ENCODE measurements at regions not wholly inside any gene's neighbourhood (a gene's known extent, or its start where the extent isn't known, plus 50 kb on each side); places are given as distances from the start of the nearest gene placed in this dataset.

GRCh38 chr2:9074930-9075329, 71.4 kb upstream of the MBOAT2 start:
- H3K27ac ChIP-seq (ENCODE audit: low read length): no peak overlapping the region
- H3K36me3 Mint-ChIP-seq: no peaks in the 10 kb centered on the region
- H3K27ac Mint-ChIP-seq: no peak overlapping the region
- H3K4me1 Mint-ChIP-seq: no peaks in the 10 kb centered on the region
- no peak overlapping the region for H3K4me3 Mint-ChIP-seq
- ChIA-PET POLR2A (no interaction called here), CTCF (no interaction called here)
- H3K4me1 ChIP-seq (ENCODE audit: control insufficient read depth in 1 of 2, extremely low read depth in 1 of 2, insufficient read depth in 2 of 2, low read length in 2 of 2): no peaks in the 10 kb centered on the region
- peaks cover 0 to 7% of the 10 kb centered on the region in 2 experiments for H3K27me3 ChIP-seq (replicated peaks in 1 of 2; ENCODE audit: control insufficient read depth in 2 of 2, extremely low read depth in 1 of 2, insufficient read depth in 2 of 2, low read length in 1 of 2)
- no peak overlapping the region for H3K4me3 ChIP-seq (ENCODE audit: control insufficient read depth in 1 of 2, extremely low read depth in 1 of 2, low read length in 1 of 2)
- H3K9me3 Mint-ChIP-seq: no peaks in the 10 kb centered on the region
- H3K9me3 ChIP-seq: no peaks in the 10 kb centered on the region
- peaks cover 12 to 16% of the 10 kb centered on the region in 2 donors for H3K27me3 Mint-ChIP-seq
- 52% methylated on average over 4 of the region's 6 CpGs for WGBS (ENCODE audit: insufficient coverage)
- DNase-seq (no peak), ATAC-seq (replicated peaks in 1 of 4) (no peak)
- H3K36me3 ChIP-seq (ENCODE audit: control insufficient read depth in 2 of 2, extremely low read depth in 1 of 2, insufficient read depth in 1 of 2, low read length in 1 of 2): no peaks in the 10 kb centered on the region

- POLR2A ChIA-PET: no interaction called here
- no peaks in the 10 kb centered on the region for H3K4me1 Mint-ChIP-seq
- H3K9me3 Mint-ChIP-seq: peaks cover 8 to 14% (median 10%) of the 10 kb centered on the region in 3 donors
- no peaks in the 10 kb centered on the region for H3K36me3 Mint-ChIP-seq
- H3K27me3 ChIP-seq (replicated peaks in 1 of 2; ENCODE audit: control insufficient read depth in 2 of 2, extremely low read depth in 1 of 2, insufficient read depth in 2 of 2, low read length in 1 of 2): peaks cover 0 to 7% of the 10 kb centered on the region in 2 experiments
- no peaks in the 10 kb centered on the region for H3K36me3 ChIP-seq (ENCODE audit: control insufficient read depth in 2 of 2, extremely low read depth in 1 of 2, insufficient read depth in 1 of 2, low read length in 1 of 2)
- no peaks in the 10 kb centered on the region for H3K9me3 ChIP-seq
- H3K27ac ChIP-seq (ENCODE audit: low read length): no peak overlapping the region
- CTCF ChIA-PET: no interaction called here
- no peak overlapping the region for H3K27ac Mint-ChIP-seq
- H3K4me1 ChIP-seq (ENCODE audit: control insufficient read depth in 1 of 2, extremely low read depth in 1 of 2, insufficient read depth in 2 of 2, low read length in 2 of 2): no peaks in the 10 kb centered on the region
- no peak for ATAC-seq (replicated peaks in 1 of 4)
- H3K27me3 Mint-ChIP-seq: peaks cover 22 to 24% of the 10 kb centered on the region in 2 donors
- H3K4me3 Mint-ChIP-seq: no peak overlapping the region
- no peak overlapping the region for H3K4me3 ChIP-seq (ENCODE audit: control insufficient read depth in 1 of 2, extremely low read depth in 1 of 2, low read length in 1 of 2)
- WGBS (ENCODE audit: insufficient coverage): 100% methylated on average over 1 of the region's 6 CpGs
- no peak for DNase-seq
Measured at GRCh38 chr2:9071584-9072124, 68.2 kb upstream of the MBOAT2 start.

- Histone ChIP-seq H3K4me3 (ENCODE audit: control insufficient read depth in 1 of 2, extremely low read depth in 1 of 2, low read length in 1 of 2) (no peak overlapping the region), H3K4me1 (ENCODE audit: control insufficient read depth in 1 of 2, extremely low read depth in 1 of 2, insufficient read depth in 2 of 2, low read length in 2 of 2) (no peaks in the 10 kb centered on the region), H3K36me3 (ENCODE audit: control insufficient read depth in 2 of 2, extremely low read depth in 1 of 2, insufficient read depth in 1 of 2, low read length in 1 of 2) (no peaks in the 10 kb centered on the region), H3K27me3 (replicated peaks in 1 of 2; ENCODE audit: control insufficient read depth in 2 of 2, extremely low read depth in 1 of 2, insufficient read depth in 2 of 2, low read length in 1 of 2) (peaks cover 0 to 9% of the 10 kb centered on the region in 2 experiments), H3K9me3 (no peaks in the 10 kb centered on the region), H3K27ac (ENCODE audit: low read length) (no peak overlapping the region)
- CTCF ChIA-PET: no interaction called here
- DNase-seq (no peak), ATAC-seq (replicated peaks in 1 of 4) (no peak)
- 20% methylated on average over 1 of the region's 5 CpGs for WGBS (ENCODE audit: insufficient coverage)
- Mint-ChIP-seq H3K27me3 (peaks cover 22 to 24% of the 10 kb centered on the region in 2 donors), H3K4me1 (no peaks in the 10 kb centered on the region), H3K4me3 (no peak overlapping the region), H3K36me3 (no peaks in the 10 kb centered on the region), H3K27ac (no peak overlapping the region), H3K9me3 (peaks cover 13 to 20% (median 16%) of the 10 kb centered on the region in 3 donors)
- POLR2A ChIA-PET: no interaction called here
Measured at GRCh38 chr2:9071032-9071431, 67.5 kb upstream of the MBOAT2 start.

DNA sequence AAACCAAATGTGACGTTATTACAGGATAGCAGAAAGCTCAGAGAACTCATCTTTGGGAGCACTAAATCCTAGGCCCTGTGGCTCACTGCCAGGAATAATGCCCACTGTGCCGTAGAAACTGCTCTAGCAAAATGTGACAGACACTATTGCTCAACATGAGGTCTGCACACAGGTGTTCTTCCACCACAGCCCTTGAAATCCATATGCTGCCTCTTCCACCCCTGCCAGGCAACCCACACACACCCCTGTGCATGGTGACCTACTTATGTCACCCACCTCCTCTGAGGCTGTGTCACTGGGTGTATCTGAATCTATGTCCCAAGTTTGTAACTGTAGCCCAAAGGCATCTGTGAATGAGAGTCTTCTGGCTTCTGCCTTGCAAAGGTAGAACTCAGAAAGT, 66.1 kb upstream of the MBOAT2 start:
- Mint-ChIP-seq H3K9me3 (peaks cover 16 to 33% (median 27%) of the 10 kb centered on the region in 3 donors), H3K4me1 (no peaks in the 10 kb centered on the region), H3K27me3 (peaks cover 25 to 26% of the 10 kb centered on the region in 2 donors), H3K27ac (no peak overlapping the region), H3K36me3 (no peaks in the 10 kb centered on the region), H3K4me3 (no peak overlapping the region)
- ChIA-PET CTCF (no interaction called here), POLR2A (no interaction called here)
- ATAC-seq (replicated peaks in 1 of 4) (no peak), DNase-seq (no peak)
- Histone ChIP-seq H3K27me3 (replicated peaks in 1 of 2; ENCODE audit: control insufficient read depth in 2 of 2, extremely low read depth in 1 of 2, insufficient read depth in 2 of 2, low read length in 1 of 2) (peaks cover 0 to 10% of the 10 kb centered on the region in 2 experiments), H3K4me3 (ENCODE audit: control insufficient read depth in 1 of 2, extremely low read depth in 1 of 2, low read length in 1 of 2) (no peak overlapping the region), H3K36me3 (ENCODE audit: control insufficient read depth in 2 of 2, extremely low read depth in 1 of 2, insufficient read depth in 1 of 2, low read length in 1 of 2) (no peaks in the 10 kb centered on the region), H3K4me1 (ENCODE audit: control insufficient read depth in 1 of 2, extremely low read depth in 1 of 2, insufficient read depth in 2 of 2, low read length in 2 of 2) (no peaks in the 10 kb centered on the region), H3K9me3 (no peaks in the 10 kb centered on the region), H3K27ac (ENCODE audit: low read length) (no peak overlapping the region)
- WGBS (ENCODE audit: insufficient coverage): 80% methylated on average over 2 of the region's 2 CpGs

DNA sequence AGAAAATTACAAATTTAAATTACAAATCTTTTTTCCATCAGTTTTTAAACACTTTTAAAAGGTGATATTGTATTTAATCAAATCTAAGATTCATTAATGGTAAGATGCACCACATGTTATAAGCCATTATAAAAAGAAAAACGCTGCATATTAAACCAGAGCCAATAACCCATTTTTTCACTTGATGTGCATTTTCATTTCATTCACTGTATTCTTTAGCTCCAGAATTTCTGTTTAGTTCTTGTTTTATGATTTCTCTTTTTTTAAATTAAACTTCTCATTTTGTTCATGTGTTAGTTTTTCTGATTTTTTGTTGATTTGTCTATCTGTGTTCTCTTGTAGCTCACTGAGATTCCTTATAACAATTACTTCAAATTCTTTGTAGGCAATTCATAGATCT, 62.4 kb upstream of the MBOAT2 start:
- Histone ChIP-seq H3K36me3 (ENCODE audit: control insufficient read depth in 2 of 2, extremely low read depth in 1 of 2, insufficient read depth in 1 of 2, low read length in 1 of 2) (no peaks in the 10 kb centered on the region), H3K27me3 (replicated peaks in 1 of 2; ENCODE audit: control insufficient read depth in 2 of 2, extremely low read depth in 1 of 2, insufficient read depth in 2 of 2, low read length in 1 of 2) (peaks cover 0 to 12% of the 10 kb centered on the region in 2 experiments), H3K27ac (ENCODE audit: low read length) (no peak overlapping the region), H3K9me3 (no peaks in the 10 kb centered on the region), H3K4me1 (ENCODE audit: control insufficient read depth in 1 of 2, extremely low read depth in 1 of 2, insufficient read depth in 2 of 2, low read length in 2 of 2) (no peaks in the 10 kb centered on the region), H3K4me3 (ENCODE audit: control insufficient read depth in 1 of 2, extremely low read depth in 1 of 2, low read length in 1 of 2) (no peak overlapping the region)
- CTCF ChIA-PET: no interaction called here
- Mint-ChIP-seq H3K9me3 (peaks cover 18 to 41% (median 30%) of the 10 kb centered on the region in 3 donors), H3K4me3 (no peak overlapping the region), H3K27me3 (peaks cover 20 to 24% of the 10 kb centered on the region in 2 donors), H3K36me3 (no peaks in the 10 kb centered on the region), H3K27ac (no peak overlapping the region), H3K4me1 (no peaks in the 10 kb centered on the region)
- no peak for ATAC-seq (replicated peaks in 1 of 4)
- no CpG with 5 or more reads among the region's 1 CpG for WGBS (ENCODE audit: insufficient coverage)
- DNase-seq: no peak
- POLR2A ChIA-PET: no interaction called here

DNA sequence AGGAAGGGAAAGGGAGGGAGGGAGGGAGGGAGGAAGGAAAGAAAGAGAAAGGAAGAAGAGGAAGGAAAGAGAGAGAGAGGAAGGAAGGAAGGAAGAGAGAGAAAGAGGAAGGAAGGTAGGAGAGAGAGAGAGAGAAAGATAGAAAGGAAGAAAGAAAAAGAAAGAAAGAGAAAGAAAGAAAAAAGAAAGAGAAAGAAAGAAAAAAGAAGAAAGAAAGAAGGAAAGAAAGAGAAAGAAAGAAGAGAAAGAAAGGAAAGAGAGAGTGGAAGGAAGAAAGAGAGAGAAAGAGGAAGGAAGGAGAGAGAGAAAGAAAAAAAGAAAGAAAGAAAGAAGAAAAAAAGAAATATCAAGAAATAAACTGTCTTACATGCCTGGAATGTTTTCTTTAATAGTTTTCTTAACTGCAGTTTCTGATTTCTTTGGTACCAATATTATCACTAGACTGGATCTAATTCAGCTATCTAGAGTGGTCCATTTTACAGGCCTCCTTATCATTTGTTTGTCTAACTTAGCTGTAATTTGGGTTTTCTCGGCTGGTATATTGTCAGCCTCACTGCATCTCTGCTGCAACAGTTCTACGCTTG, 59.6 kb upstream of the MBOAT2 start:
- Mint-ChIP-seq H3K27ac (no peak overlapping the region), H3K4me1 (no peaks in the 10 kb centered on the region), H3K9me3 (peaks cover 10 to 31% (median 23%) of the 10 kb centered on the region in 3 donors), H3K27me3 (peaks cover 23 to 25% of the 10 kb centered on the region in 2 donors), H3K4me3 (no peak overlapping the region), H3K36me3 (no peaks in the 10 kb centered on the region)
- H3K36me3 ChIP-seq (ENCODE audit: control insufficient read depth in 2 of 2, extremely low read depth in 1 of 2, insufficient read depth in 1 of 2, low read length in 1 of 2): no peaks in the 10 kb centered on the region
- H3K27ac ChIP-seq (ENCODE audit: low read length): no peak overlapping the region
- CTCF ChIA-PET: no interaction called here
- ATAC-seq (replicated peaks in 1 of 4): no peak
- peaks cover 0 to 15% of the 10 kb centered on the region in 2 experiments for H3K27me3 ChIP-seq (replicated peaks in 1 of 2; ENCODE audit: control insufficient read depth in 2 of 2, extremely low read depth in 1 of 2, insufficient read depth in 2 of 2, low read length in 1 of 2)
- no peaks in the 10 kb centered on the region for H3K4me1 ChIP-seq (ENCODE audit: control insufficient read depth in 1 of 2, extremely low read depth in 1 of 2, insufficient read depth in 2 of 2, low read length in 2 of 2)
- POLR2A ChIA-PET: no interaction called here
- H3K9me3 ChIP-seq: no peaks in the 10 kb centered on the region
- no peak for DNase-seq
- H3K4me3 ChIP-seq (ENCODE audit: control insufficient read depth in 1 of 2, extremely low read depth in 1 of 2, low read length in 1 of 2): no peak overlapping the region
- WGBS (ENCODE audit: insufficient coverage): 79% methylated on average over 2 of the region's 2 CpGs
